SH-SY5Y (cell line): ENCODE measurements at regions not wholly inside any gene's neighbourhood (a gene's known extent, or its start where the extent isn't known, plus 50 kb on each side); places are given as distances from the start of the nearest gene placed in this dataset.

ENCODE experiments used
- GATA2 ChIP-seq: IDR thresholded peaks from 2 replicates; pipeline ENCODE4 v1.6.1; 2011; ENCODE audit warnings: mild to moderate bottlenecking, low read depth, low read length
- GATA3 ChIP-seq: IDR thresholded peaks from 2 replicates; pipeline ENCODE4 v1.6.1; 2011; ENCODE audit warnings: low read depth, mild to moderate bottlenecking, low read length, moderate library complexity

DNA sequence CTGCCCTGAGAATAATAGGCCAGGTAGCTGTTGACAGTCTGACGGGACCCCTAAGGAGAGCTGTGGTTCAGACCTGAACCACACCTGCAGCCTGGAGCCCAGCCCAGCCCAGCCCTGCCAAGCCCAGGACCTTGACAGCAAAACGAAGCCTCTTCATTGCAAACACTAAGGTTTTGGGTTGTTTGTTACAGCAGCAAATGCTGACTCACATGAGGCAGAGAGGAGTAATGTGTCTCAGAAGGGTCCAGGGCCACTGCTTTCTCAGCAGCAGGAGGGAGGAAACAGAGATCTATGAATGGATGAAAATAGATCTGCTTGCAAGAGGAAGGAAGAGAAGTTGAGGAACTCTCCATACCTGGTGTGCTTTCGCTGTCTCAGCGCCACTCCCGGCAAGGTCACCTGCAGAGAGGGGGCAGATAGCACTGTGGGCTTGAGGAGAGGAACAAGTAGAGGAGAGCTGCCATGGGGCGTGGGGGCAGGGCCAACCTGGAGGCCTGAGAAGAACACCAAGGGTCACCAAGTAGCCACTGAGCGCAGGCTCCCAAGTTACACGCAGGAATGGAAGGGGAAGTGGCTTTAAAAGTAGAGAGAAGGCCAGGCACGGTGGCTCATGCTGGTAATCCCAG, 127.2 kb downstream of the ZNF281 start:
- no peak for TF ChIP-seq GATA2
- no peak for TF ChIP-seq GATA3
